Esophagus muscularis mucosa (tissue), 4 donors: ENCODE measurements at regions not wholly inside any gene's neighbourhood (a gene's known extent, or its start where the extent isn't known, plus 50 kb on each side); places are given as distances from the start of the nearest gene placed in this dataset.

Experiments used
- CTCF ChIP-seq, 3 experiments: fragments of 200-600 bp in 2 of 3; fragments of 450-650 bp in 1 of 3; sonication (generic) in 2 of 3; IDR thresholded peaks; one replicate each; pipeline ENCODE4 v1.5.1; 2017 to 2019; ENCODE audit warnings: antibody characterized with exemption in 3 of 3, mild to moderate bottlenecking in 2 of 3, moderate library complexity in 1 of 3
- EP300 ChIP-seq: sonication (generic); formaldehyde crosslinking; IDR thresholded peaks from one replicate; pipeline ENCODE4 v1.6.1; 2017; ENCODE audit warnings: antibody characterized with exemption
- POLR2A ChIP-seq: fragments of 450-650 bp; IDR thresholded peaks from one replicate; pipeline ENCODE4 v1.6.1; 2017; ENCODE audit warnings: antibody characterized with exemption, moderate library complexity, mild to moderate bottlenecking, low read depth
- POLR2AphosphoS5 ChIP-seq, 2 donors: sonication (generic); formaldehyde crosslinking; IDR thresholded peaks; one replicate each; pipeline ENCODE4 v1.6.1; 2017; ENCODE audit warnings: antibody characterized with exemption in 2 of 2

GRCh38 chr11:106422583-106422982, 345.1 kb downstream of the AASDHPPT start:
- TF ChIP-seq CTCF (IDR thresholded peaks at IDR 0.05) (no peak), POLR2A (no peak), POLR2AphosphoS5 (IDR thresholded peaks at IDR 0.05) (no peak), EP300 (no peak)
